Thoracic aorta (tissue), 2 donors: ENCODE measurements at regions not wholly inside any gene's neighbourhood (a gene's known extent, or its start where the extent isn't known, plus 50 kb on each side); places are given as distances from the start of the nearest gene placed in this dataset.

Experiments
- ATAC-seq: fragments of 150-250 bp; one replicate; pipeline ENCODE4 v1.8.0; 2017; ENCODE audit warnings: low read depth; ENCODE audit not compliant: insufficient number of reproducible peaks, low FRiP score
- DNase-seq: peaks from one replicate; pipeline ENCODE4 v3.0.0-alpha.2; 2020; ENCODE audit warnings: low spot score
- H3K27ac ChIP-seq, 2 donors: fragments of 200-600 bp; sonication (generic); 1 replicate in 1 of 2; 2 replicates in 1 of 2; pipeline ENCODE4 v1.5.1; 2016; ENCODE audit warnings: mild to moderate bottlenecking in 2 of 2, moderate library complexity in 2 of 2
- H3K27me3 ChIP-seq: fragments of 200-600 bp; sonication (generic); replicated peaks from 2 replicates; pipeline ENCODE4 v1.6.0; 2016; ENCODE audit warnings: mild to moderate bottlenecking; ENCODE audit not compliant: insufficient read depth
- H3K36me3 ChIP-seq: fragments of 200-600 bp; sonication (generic); one replicate; pipeline ENCODE4 v1.5.1; 2016
- H3K4me1 ChIP-seq, 2 donors: fragments of 200-600 bp; sonication (generic); 1 replicate in 1 of 2; 2 replicates in 1 of 2; pipeline versions ENCODE4 v1.5.1 to v1.6.0; 2016; ENCODE audit warnings: low read depth in 2 of 2, mild to moderate bottlenecking in 1 of 2; ENCODE audit not compliant: control insufficient read depth in 1 of 2
- H3K4me3 ChIP-seq: fragments of 200-600 bp; sonication (generic); 2 replicates; pipeline ENCODE4 v1.5.1; 2016; ENCODE audit warnings: mild to moderate bottlenecking
- H3K9me3 ChIP-seq: fragments of 200-600 bp; sonication (generic); 2 replicates; pipeline ENCODE4 v1.5.1; 2016
- TF ChIP-seq, protein P1 (sequence below): fragments of 200-600 bp; sonication (generic); IDR thresholded peaks from one replicate; pipeline ENCODE4 v1.5.1; 2019; ENCODE audit warnings: antibody characterized with exemption

DNA sequence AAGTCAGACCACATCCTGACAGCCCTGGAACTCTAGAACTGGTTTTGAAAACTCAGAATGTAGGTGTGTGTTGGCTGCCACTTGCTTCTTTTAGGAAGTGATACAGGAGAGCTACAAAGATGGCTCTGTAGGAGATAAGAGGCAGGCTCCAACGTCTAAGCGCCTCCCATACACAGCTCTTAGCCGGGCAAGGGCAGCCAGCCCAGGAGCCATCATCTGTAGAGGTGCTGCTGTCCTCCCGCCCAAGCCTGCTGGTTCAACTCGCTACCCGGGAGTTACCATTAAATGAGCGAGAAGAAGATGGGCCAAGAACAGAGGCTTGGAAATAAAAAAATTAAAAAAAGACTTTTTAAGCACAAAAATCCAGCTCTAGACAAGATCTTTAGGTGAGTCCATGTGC is 61.2 kb upstream of the DIO3 start:
- TF ChIP-seq, protein P1, sequence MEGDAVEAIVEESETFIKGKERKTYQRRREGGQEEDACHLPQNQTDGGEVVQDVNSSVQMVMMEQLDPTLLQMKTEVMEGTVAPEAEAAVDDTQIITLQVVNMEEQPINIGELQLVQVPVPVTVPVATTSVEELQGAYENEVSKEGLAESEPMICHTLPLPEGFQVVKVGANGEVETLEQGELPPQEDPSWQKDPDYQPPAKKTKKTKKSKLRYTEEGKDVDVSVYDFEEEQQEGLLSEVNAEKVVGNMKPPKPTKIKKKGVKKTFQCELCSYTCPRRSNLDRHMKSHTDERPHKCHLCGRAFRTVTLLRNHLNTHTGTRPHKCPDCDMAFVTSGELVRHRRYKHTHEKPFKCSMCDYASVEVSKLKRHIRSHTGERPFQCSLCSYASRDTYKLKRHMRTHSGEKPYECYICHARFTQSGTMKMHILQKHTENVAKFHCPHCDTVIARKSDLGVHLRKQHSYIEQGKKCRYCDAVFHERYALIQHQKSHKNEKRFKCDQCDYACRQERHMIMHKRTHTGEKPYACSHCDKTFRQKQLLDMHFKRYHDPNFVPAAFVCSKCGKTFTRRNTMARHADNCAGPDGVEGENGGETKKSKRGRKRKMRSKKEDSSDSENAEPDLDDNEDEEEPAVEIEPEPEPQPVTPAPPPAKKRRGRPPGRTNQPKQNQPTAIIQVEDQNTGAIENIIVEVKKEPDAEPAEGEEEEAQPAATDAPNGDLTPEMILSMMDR: no peak
- ATAC-seq: no peak
- Histone ChIP-seq H3K27me3 (no peaks in the 10 kb centered on the region), H3K27ac (no peak overlapping the region), H3K36me3 (no peaks in the 10 kb centered on the region), H3K4me3 (no peak overlapping the region), H3K9me3 (no peaks in the 10 kb centered on the region), H3K4me1 (no peaks in the 10 kb centered on the region)
- no peak for DNase-seq

DNA sequence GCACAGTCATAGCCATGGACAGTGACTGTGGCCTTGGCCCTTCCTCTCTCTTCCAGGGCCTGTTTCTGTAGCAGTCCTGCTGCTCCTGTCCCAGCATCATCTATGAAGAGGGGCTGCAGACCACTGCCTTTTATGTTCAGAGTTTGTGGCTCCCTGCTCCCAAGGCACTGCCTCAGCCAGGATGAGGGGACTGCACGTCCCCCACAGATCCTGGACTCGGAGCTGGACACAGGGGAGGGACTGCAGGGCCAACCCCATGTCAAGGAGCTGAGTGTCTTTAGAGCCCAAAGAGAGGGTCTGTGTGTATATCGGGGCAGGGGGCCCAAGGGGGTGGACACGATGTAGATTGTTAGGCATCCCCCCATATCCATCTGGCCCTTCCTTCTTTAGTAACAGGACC is 60.6 kb upstream of the DIO3 start:
- Histone ChIP-seq H3K27ac (no peak overlapping the region), H3K27me3 (no peaks in the 10 kb centered on the region), H3K36me3 (no peaks in the 10 kb centered on the region), H3K9me3 (no peaks in the 10 kb centered on the region), H3K4me3 (no peak overlapping the region), H3K4me1 (no peaks in the 10 kb centered on the region)
- TF ChIP-seq, protein P1: no peak
- DNase-seq (no peak), ATAC-seq (no peak)

DNA sequence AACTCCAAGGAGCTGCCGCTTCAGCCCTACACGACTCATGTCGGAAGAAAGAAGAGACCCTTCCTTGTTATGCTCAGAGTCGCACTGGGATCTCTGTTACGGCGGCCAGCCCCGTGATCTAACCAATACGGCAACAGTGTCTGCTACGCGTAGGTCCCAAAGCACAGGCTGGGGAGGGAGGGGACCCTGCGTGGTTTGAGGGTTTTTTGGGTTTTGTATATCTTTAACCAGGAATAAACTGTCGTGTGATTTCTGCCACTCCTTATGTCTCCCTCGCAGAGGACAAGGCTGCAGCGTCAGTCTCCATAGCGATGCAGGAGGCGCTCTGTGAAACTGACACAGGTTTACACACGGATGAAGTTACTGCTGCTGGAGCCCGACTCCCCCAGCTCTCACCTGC is 60.0 kb upstream of the DIO3 start:
- no peaks in the 10 kb centered on the region for H3K27me3 ChIP-seq
- DNase-seq: no peak

DNA sequence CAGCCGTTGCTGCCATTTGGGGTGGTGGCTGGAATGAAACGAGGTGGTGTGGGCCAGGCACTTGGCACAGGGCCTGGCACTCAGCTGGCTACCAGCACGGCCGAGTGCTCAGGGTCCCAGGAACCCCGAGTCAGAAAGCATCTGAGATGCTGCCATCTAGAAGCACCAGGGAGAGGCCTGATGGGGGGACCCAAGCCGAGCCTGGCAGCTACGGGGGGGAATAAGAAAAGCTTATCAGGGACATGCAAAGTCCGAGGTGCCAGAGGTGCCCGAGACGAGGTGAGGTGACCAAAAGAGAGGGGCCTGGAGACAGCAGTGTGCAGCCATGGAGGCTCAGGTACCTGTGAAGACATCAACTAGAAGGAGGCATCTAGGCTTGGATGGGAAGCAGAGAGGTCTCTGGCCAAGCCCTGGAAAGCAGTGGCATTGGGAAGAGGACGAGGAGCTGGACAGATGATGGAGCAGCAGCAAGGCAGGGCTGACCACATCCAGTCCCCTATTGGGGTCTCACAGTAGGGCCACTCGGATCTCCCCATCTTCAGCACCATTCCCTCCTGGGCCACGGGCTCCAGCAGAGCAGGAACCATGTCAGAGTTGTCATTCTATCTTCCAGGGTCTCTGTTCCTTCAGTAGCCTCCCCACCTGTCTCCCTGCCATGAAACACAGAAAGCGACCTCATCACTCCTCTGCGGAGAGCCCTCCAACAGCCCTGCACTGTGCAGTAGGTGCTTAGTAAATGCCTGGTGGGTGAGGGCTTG is 59.3 kb upstream of the DIO3 start:
- Histone ChIP-seq H3K27me3 (no peaks in the 10 kb centered on the region), H3K4me3 (no peak overlapping the region), H3K36me3 (no peaks in the 10 kb centered on the region), H3K4me1 (no peaks in the 10 kb centered on the region), H3K9me3 (no peaks in the 10 kb centered on the region), H3K27ac (no peak overlapping the region)
- no peak for DNase-seq
- ATAC-seq: no peak
- TF ChIP-seq, protein P1: no peak

More for the DNA sequence above, 60.0 kb upstream of the DIO3 start:
- ATAC-seq: no peak
- no peak overlapping the region for H3K27ac ChIP-seq
- H3K4me1 ChIP-seq: no peaks in the 10 kb centered on the region
- no peaks in the 10 kb centered on the region for H3K9me3 ChIP-seq
- TF ChIP-seq, protein P1: no peak
- H3K36me3 ChIP-seq: no peaks in the 10 kb centered on the region
- H3K4me3 ChIP-seq: no peak overlapping the region

DNA sequence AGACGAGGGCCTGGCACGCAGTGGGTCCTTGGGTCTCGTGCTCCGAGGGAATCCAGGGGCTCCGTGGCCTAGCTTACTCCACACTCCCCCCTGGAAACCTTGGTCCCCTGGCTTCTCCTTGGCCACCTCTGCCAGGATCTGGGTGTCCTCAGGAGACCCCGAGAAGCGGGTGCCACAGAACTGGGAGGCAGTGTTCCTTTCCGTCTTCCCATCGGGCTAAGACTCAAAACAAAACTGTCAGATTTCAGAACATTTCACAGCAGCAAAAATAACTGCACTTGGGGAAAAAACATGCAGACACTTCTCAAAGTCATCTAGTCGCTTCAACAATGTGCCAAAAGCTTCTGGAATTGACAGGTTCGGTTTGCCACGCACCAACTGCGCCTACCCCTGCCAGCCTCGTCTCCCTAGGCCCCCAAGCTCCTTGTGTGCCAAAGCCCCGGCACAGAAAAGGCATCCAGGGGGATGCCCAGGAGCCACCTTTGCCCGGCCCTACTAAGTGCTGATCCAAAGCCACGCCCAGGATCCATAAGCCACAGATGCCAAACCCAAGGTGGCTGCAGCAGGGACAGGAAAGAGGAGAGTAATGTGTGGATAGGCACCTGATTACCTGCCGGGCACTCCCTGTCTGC is 58.4 kb upstream of the DIO3 start:
- Histone ChIP-seq H3K4me3 (no peak overlapping the region), H3K4me1 (no peaks in the 10 kb centered on the region), H3K27ac (no peak overlapping the region), H3K27me3 (no peaks in the 10 kb centered on the region), H3K9me3 (no peaks in the 10 kb centered on the region), H3K36me3 (no peaks in the 10 kb centered on the region)
- TF ChIP-seq, protein P1: no peak
- ATAC-seq: no peak
- no peak for DNase-seq
